Brain microvascular endothelial cell (primary cell): ENCODE measurements at regions not wholly inside any gene's neighbourhood (a gene's known extent, or its start where the extent isn't known, plus 50 kb on each side); places are given as distances from the start of the nearest gene placed in this dataset.

Source experiments
- DNase-seq: peaks from one replicate; pipeline ENCODE4 v3.0.0-alpha.2; 2020
- H3K27ac ChIP-seq: fragments of 250-450 bp; sonication (Bioruptor Pico); 2 replicates; pipeline ENCODE4 v1.5.1; 2020; ENCODE audit warnings: mild to moderate bottlenecking, moderate library complexity
- H3K27me3 ChIP-seq: fragments of 250-450 bp; sonication (Bioruptor Pico); replicated peaks from 2 replicates; pipeline ENCODE4 v1.5.1; 2020; ENCODE audit warnings: mild to moderate bottlenecking
- H3K36me3 ChIP-seq: fragments of 250-450 bp; sonication (Bioruptor Pico); replicated peaks from 2 replicates; pipeline ENCODE4 v1.5.1; 2020; ENCODE audit warnings: mild to moderate bottlenecking
- H3K4me3 ChIP-seq: 2 replicates; pipeline ENCODE4 v1.5.1; 2011; ENCODE audit warnings: low read depth, mild to moderate bottlenecking, control low read depth, low read length, moderate library complexity
- in situ Hi-C: cut with HindIII; loops from 2 replicates; pipeline ENCODE4 v1.10.0; 2017; ENCODE audit warnings: low sequenced_read_pairs, low pct_ligation_motif_present
- TF ChIP-seq, protein P1 (sequence below): IDR thresholded peaks from 2 replicates; pipeline ENCODE4 v1.5.1; 2011; ENCODE audit warnings: low read depth, mild to moderate bottlenecking, moderate library complexity, low read length, control low read depth, inconsistent platforms; ENCODE audit errors: missing control alignments

- no peak for DNase-seq
- in situ Hi-C loops = no loop called here
- Histone ChIP-seq H3K4me3 (no peak overlapping the region), H3K27ac (no peak overlapping the region), H3K36me3 (peaks cover 11% of the 10 kb centered on the region), H3K27me3 (no peaks in the 10 kb centered on the region)
- TF ChIP-seq, protein P1, sequence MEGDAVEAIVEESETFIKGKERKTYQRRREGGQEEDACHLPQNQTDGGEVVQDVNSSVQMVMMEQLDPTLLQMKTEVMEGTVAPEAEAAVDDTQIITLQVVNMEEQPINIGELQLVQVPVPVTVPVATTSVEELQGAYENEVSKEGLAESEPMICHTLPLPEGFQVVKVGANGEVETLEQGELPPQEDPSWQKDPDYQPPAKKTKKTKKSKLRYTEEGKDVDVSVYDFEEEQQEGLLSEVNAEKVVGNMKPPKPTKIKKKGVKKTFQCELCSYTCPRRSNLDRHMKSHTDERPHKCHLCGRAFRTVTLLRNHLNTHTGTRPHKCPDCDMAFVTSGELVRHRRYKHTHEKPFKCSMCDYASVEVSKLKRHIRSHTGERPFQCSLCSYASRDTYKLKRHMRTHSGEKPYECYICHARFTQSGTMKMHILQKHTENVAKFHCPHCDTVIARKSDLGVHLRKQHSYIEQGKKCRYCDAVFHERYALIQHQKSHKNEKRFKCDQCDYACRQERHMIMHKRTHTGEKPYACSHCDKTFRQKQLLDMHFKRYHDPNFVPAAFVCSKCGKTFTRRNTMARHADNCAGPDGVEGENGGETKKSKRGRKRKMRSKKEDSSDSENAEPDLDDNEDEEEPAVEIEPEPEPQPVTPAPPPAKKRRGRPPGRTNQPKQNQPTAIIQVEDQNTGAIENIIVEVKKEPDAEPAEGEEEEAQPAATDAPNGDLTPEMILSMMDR = no peak
These were observed 274.1 kb downstream of the SEC14L1 start for GRCh38 chr17:77414811-77415400.

GRCh38 chr17:77416105-77416713 is 275.4 kb downstream of the SEC14L1 start:
- H3K4me3 ChIP-seq = no peak overlapping the region
- in situ Hi-C loops = no loop called here
- no peaks in the 10 kb centered on the region for H3K27me3 ChIP-seq
- DNase-seq = no peak
- TF ChIP-seq, protein P1 = no peak
- no peak overlapping the region for H3K27ac ChIP-seq
- peaks cover 8% of the 10 kb centered on the region for H3K36me3 ChIP-seq

GRCh38 chr17:77417575-77417974 is 276.8 kb downstream of the SEC14L1 start:
- no peak for DNase-seq
- Histone ChIP-seq H3K4me3 (no peak overlapping the region), H3K27me3 (no peaks in the 10 kb centered on the region), H3K27ac (no peak overlapping the region), H3K36me3 (peaks cover 5% of the 10 kb centered on the region)
- TF ChIP-seq, protein P1 = no peak
- in situ Hi-C loops = no loop called here

GRCh38 chr17:77418609-77419008 is 277.8 kb downstream of the SEC14L1 start:
- H3K36me3 ChIP-seq = peaks cover 2% of the 10 kb centered on the region
- TF ChIP-seq, protein P1 = no peak
- in situ Hi-C loops = no loop called here
- H3K4me3 ChIP-seq = no peak overlapping the region
- no peaks in the 10 kb centered on the region for H3K27me3 ChIP-seq
- no peak for DNase-seq
- H3K27ac ChIP-seq = no peak overlapping the region

DNA sequence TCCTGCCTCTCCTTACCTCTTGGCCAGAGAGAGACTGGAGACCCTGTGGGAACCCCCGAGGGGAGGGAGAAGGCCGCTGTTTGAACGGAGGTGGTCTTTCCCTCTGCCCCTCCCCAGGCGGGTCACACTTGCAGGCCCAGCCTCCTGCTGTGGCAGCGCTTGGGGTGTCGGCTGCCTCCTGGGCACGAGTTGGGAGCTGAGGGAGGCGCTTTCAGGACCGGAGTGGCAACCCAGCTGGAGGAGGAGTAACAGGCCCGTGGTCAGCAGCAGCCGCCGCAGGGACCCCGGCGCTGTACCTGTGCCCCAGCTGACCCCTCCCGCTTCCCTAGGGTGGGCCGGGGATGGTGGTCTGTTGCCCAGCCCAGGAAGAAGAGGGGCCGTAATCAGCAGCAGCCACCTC is 278.3 kb downstream of the SEC14L1 start:
- no peak overlapping the region for H3K4me3 ChIP-seq
- in situ Hi-C loops = no loop called here
- TF ChIP-seq, protein P1 = no peak
- no peak for DNase-seq
- H3K27ac ChIP-seq = no peak overlapping the region
- no peaks in the 10 kb centered on the region for H3K27me3 ChIP-seq
- peaks cover 2% of the 10 kb centered on the region for H3K36me3 ChIP-seq
